ENCODE measurements at regions not wholly inside any gene's neighbourhood (a gene's known extent, or its start where the extent isn't known, plus 50 kb on each side); places are given as distances from the start of the nearest gene placed in this dataset.

GRCh38 chr4:45985038-45985437 lies 138.8 kb downstream of the GABRG1 start:
- DNase-seq (no peak), ATAC-seq (no peak)
- Histone ChIP-seq H3K4me1 (ENCODE audit: low read depth) (no peaks in the 10 kb centered on the region), H3K4me3 (no peak overlapping the region), H3K36me3 (ENCODE audit: low read depth) (no peaks in the 10 kb centered on the region), H3K9me3 (no peaks in the 10 kb centered on the region)
- TF ChIP-seq CTCF (IDR thresholded peaks at IDR 0.05): no peak
- intact Hi-C loops (cut with DNase I, micrococcal nuclease): no loop called here

- DNase-seq: no peak
- TF ChIP-seq CTCF (IDR thresholded peaks at IDR 0.05): no peak
- Histone ChIP-seq H3K9me3 (peaks cover 10% of the 10 kb centered on the region), H3K4me1 (ENCODE audit: low read depth) (no peaks in the 10 kb centered on the region), H3K36me3 (ENCODE audit: low read depth) (no peaks in the 10 kb centered on the region), H3K4me3 (no peak overlapping the region)
- intact Hi-C loops (cut with DNase I, micrococcal nuclease): no loop called here
- no peak for ATAC-seq
Observed at GRCh38 chr4:45971108-45971507, 152.7 kb downstream of the GABRG1 start.

- no peak for TF ChIP-seq CTCF (IDR thresholded peaks at IDR 0.05)
- intact Hi-C loops (cut with DNase I, micrococcal nuclease): no loop called here
- H3K36me3 ChIP-seq (ENCODE audit: low read depth): no peaks in the 10 kb centered on the region
Observed at GRCh38 chr4:45957353-45957752, 166.5 kb downstream of the GABRG1 start.

GRCh38 chr4:45954276-45954675 lies 169.6 kb downstream of the GABRG1 start:
- peak; percentile 49 for ATAC-seq
- Histone ChIP-seq H3K36me3 (ENCODE audit: low read depth) (no peaks in the 10 kb centered on the region), H3K4me1 (ENCODE audit: low read depth) (no peaks in the 10 kb centered on the region), H3K9me3 (no peaks in the 10 kb centered on the region), H3K4me3 (no peak overlapping the region)
- intact Hi-C loops (cut with DNase I, micrococcal nuclease): no loop called here
- no peak for TF ChIP-seq CTCF (IDR thresholded peaks at IDR 0.05)
- no peak for DNase-seq

More at GRCh38 chr4:45957353-45957752, 166.5 kb downstream of the GABRG1 start:
- DNase-seq: no peak
- Histone ChIP-seq H3K4me1 (ENCODE audit: low read depth) (no peaks in the 10 kb centered on the region), H3K4me3 (no peak overlapping the region), H3K9me3 (no peaks in the 10 kb centered on the region)
- no peak for ATAC-seq

- intact Hi-C loops (cut with DNase I, micrococcal nuclease): no loop called here
- ATAC-seq: no peak
- no peak for TF ChIP-seq CTCF (IDR thresholded peaks at IDR 0.05)
- Histone ChIP-seq H3K4me1 (ENCODE audit: low read depth) (no peaks in the 10 kb centered on the region), H3K4me3 (no peak overlapping the region), H3K9me3 (no peaks in the 10 kb centered on the region), H3K36me3 (ENCODE audit: low read depth) (no peaks in the 10 kb centered on the region)
- DNase-seq: no peak
Observed at GRCh38 chr4:45951153-45951552, 172.7 kb downstream of the GABRG1 start.

- intact Hi-C loops (cut with DNase I, micrococcal nuclease): no loop called here
- ATAC-seq (no peak), DNase-seq (no peak)
- TF ChIP-seq CTCF (IDR thresholded peaks at IDR 0.05): no peak
- Histone ChIP-seq H3K4me1 (ENCODE audit: low read depth) (no peaks in the 10 kb centered on the region), H3K36me3 (ENCODE audit: low read depth) (no peaks in the 10 kb centered on the region), H3K4me3 (no peak overlapping the region), H3K9me3 (no peaks in the 10 kb centered on the region)
Observed at GRCh38 chr4:45946699-45947098, 177.2 kb downstream of the GABRG1 start.
